Effector memory CD8-positive, alpha-beta T cell (primary cell): ENCODE measurements at regions not wholly inside any gene's neighbourhood (a gene's known extent, or its start where the extent isn't known, plus 50 kb on each side); places are given as distances from the start of the nearest gene placed in this dataset.

ENCODE experiments used
- ATAC-seq: fragments of 150-1000 bp; cut with Tn5 transposase; replicated peaks from 2 replicates; pipeline ENCODE4 v1.10.0; 2021; ENCODE audit warnings: mild to moderate bottlenecking, moderate library complexity
- DNase-seq, 3 experiments: peaks; one replicate each; pipeline ENCODE4 v3.0.0; 2021
- H3K27ac Mint-ChIP-seq, 2 donors: one replicate each; pipeline ENCODE4 v1.8.0; 2022; ENCODE audit warnings: mild to moderate bottlenecking in 2 of 2, mixed read lengths in 2 of 2, moderate library complexity in 2 of 2
- H3K27me3 Mint-ChIP-seq, 2 donors: one replicate each; pipeline ENCODE4 v1.8.0; 2022; ENCODE audit warnings: mixed read lengths in 2 of 2
- H3K36me3 Mint-ChIP-seq: one replicate; pipeline ENCODE4 v1.8.0; 2022; ENCODE audit warnings: mild to moderate bottlenecking, moderate library complexity, mixed read lengths; ENCODE audit not compliant: insufficient read depth
- H3K4me1 Mint-ChIP-seq, 2 donors: one replicate each; pipeline ENCODE4 v1.8.0; 2022; ENCODE audit warnings: low read depth in 2 of 2, mixed read lengths in 2 of 2
- H3K4me3 Mint-ChIP-seq, 2 donors: one replicate each; pipeline ENCODE4 v1.8.0; 2022; ENCODE audit warnings: mild to moderate bottlenecking in 2 of 2, mixed read lengths in 2 of 2, moderate library complexity in 2 of 2
- H3K9me3 Mint-ChIP-seq, 2 donors: one replicate each; pipeline ENCODE4 v1.8.0; 2022; ENCODE audit warnings: mixed read lengths in 2 of 2

DNA sequence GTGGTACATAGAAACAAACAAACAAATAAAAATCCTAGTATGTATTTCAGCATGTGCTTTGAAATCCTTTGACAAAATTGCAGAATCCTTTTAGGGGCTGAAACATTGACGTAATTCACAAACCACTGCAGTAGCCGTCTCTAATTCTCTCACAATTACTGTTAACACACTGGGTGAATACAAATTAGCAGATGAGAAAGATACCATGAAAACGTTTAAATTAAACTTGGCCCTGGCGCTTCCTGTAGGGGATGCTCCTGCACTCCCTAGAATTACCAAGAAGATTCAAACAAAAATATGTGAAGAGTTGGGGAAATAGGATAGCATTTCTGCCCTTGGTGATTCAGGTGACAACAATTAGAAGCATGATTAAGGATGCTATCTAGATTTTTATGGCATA, 772.5 kb upstream of the PRKX start:
- Mint-ChIP-seq H3K9me3 (peaks cover 2 to 5% of the 10 kb centered on the region in 2 donors), H3K27ac (no peak overlapping the region), H3K4me1 (no peaks in the 10 kb centered on the region), H3K36me3 (no peaks in the 10 kb centered on the region), H3K27me3 (no peaks in the 10 kb centered on the region), H3K4me3 (no peak overlapping the region)
- DNase-seq = no peak
- no peak for ATAC-seq

DNA sequence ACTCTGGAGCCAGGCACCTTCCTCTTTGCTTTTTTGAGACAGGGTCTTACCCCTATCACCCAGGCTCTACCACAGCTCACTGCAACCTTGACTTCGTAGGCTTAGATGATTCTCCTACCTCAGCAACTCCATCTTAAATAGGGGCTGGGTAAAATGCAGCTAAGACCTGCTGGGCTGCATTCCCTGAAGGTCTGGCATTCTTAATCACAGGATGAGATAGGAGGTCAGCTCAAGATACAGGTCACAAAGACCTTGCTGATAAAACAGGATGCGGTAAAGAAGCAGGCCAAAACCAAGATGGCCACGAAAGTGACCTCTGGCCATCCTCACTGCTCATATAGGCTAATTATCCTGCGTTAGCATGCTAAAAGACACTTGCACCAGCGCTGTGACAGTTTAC, 770.8 kb upstream of the PRKX start:
- Mint-ChIP-seq H3K9me3 (peaks cover 2 to 5% of the 10 kb centered on the region in 2 donors), H3K36me3 (no peaks in the 10 kb centered on the region)
- ATAC-seq = no peak

GRCh38 chrX:4451591-4451990, 738.1 kb upstream of the PRKX start:
- H3K27me3 Mint-ChIP-seq = no peaks in the 10 kb centered on the region
- H3K36me3 Mint-ChIP-seq = no peaks in the 10 kb centered on the region
- H3K9me3 Mint-ChIP-seq = peaks cover 0 to 3% of the 10 kb centered on the region in 2 donors
- H3K27ac Mint-ChIP-seq = no peak overlapping the region
- ATAC-seq = no peak
- no peak for DNase-seq
- H3K4me3 Mint-ChIP-seq = no peak overlapping the region
- no peaks in the 10 kb centered on the region for H3K4me1 Mint-ChIP-seq

More for the DNA sequence above, 770.8 kb upstream of the PRKX start:
- H3K4me3 Mint-ChIP-seq = no peak overlapping the region
- DNase-seq = no peak
- H3K27me3 Mint-ChIP-seq = no peaks in the 10 kb centered on the region
- H3K4me1 Mint-ChIP-seq = no peaks in the 10 kb centered on the region
- H3K27ac Mint-ChIP-seq = no peak overlapping the region

DNA sequence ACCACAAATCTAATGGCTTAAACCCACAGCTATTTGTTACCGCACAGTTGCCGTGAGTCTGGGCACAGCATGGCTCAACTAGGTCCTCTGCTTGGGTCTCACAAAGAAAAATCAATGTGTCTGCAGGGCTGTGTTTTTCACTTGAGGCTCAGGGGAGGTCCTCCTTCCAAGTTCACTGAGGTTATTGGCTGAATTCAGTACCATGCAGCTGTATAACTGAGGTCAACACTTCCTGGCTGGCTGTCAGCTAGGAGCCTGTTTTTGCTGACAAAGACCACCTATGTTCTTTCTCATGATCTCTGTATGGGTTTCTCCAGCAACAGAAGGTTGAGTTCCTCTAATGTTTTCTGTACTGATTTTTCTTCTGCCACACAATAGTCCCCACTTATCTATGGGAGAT, 736.7 kb upstream of the PRKX start:
- Mint-ChIP-seq H3K9me3 (peaks cover 0 to 3% of the 10 kb centered on the region in 2 donors), H3K4me1 (no peaks in the 10 kb centered on the region), H3K27me3 (no peaks in the 10 kb centered on the region), H3K36me3 (no peaks in the 10 kb centered on the region), H3K27ac (no peak overlapping the region), H3K4me3 (no peak overlapping the region)
- ATAC-seq (no peak), DNase-seq (no peak)

DNA sequence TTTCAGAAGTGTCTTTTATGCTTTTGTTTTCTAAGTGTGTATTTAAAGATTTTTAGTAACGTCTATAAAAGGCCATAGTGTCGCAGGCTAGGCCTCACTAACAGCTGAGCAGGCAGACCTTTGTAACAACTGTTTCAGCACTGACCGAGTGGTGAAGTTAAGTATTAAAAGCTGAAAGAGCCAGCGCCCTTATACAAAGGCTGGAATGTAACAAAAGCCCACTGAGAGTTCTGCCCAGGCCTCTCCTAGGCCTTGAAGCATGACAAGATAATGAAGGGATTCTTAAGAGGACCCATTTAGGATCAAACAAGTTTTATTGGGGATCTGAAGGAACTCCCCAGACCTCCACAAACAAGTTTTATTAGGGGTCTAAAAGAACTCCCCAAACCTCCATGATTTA, 722.5 kb upstream of the PRKX start:
- Mint-ChIP-seq H3K4me1 (no peaks in the 10 kb centered on the region), H3K27ac (no peak overlapping the region), H3K36me3 (no peaks in the 10 kb centered on the region), H3K4me3 (no peak overlapping the region), H3K27me3 (no peaks in the 10 kb centered on the region), H3K9me3 (no peaks in the 10 kb centered on the region)
- DNase-seq = no peak
- no peak for ATAC-seq

DNA sequence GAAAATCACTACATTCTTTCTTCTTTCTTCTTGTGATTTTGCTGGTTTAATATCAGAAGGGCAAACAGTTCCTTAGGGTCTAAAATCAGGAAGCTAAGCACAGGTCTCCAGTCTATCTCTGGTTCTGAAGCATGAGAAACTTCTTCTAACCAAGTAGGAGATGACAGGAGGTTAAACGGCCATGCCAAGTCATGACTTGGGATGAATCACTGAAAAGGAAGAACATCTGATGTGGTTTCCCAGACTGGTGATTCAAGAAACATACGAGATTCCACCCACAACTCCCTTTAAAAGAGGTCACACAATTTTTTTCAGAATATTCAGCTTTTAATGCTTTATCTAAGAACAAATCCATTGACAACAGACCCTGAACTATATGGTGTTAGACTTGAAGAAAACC, 684.0 kb upstream of the PRKX start:
- no peaks in the 10 kb centered on the region for H3K4me1 Mint-ChIP-seq
- ATAC-seq (no peak), DNase-seq (no peak)
- H3K36me3 Mint-ChIP-seq = no peaks in the 10 kb centered on the region
- no peaks in the 10 kb centered on the region for H3K27me3 Mint-ChIP-seq
- H3K27ac Mint-ChIP-seq = no peak overlapping the region
- no peak overlapping the region for H3K4me3 Mint-ChIP-seq
- H3K9me3 Mint-ChIP-seq = peaks cover 0 to 7% of the 10 kb centered on the region in 2 donors

DNA sequence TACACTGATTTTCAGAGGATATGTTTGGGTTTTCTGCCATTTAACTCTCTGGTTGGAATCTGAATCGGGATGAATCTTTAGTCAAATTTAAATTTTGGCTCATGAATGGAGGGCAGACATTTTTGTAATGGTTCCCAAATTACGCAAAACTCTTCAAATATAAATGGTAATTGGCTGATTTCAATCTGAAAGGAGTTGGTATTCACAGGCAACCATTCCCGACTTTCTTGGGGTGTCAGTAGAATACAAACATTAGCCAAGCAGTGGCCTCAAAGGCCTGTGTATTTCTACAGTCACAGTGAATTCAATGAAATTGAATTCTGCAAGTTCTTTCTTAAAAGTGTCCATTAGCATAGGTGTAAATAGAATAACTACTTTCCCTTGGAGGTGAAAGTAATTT, 668.8 kb upstream of the PRKX start:
- H3K9me3 Mint-ChIP-seq = peaks cover 0 to 3% of the 10 kb centered on the region in 2 donors
- no peak overlapping the region for H3K4me3 Mint-ChIP-seq
- H3K4me1 Mint-ChIP-seq = no peaks in the 10 kb centered on the region
- H3K27ac Mint-ChIP-seq = no peak overlapping the region
- ATAC-seq (no peak), DNase-seq (no peak)
- no peaks in the 10 kb centered on the region for H3K36me3 Mint-ChIP-seq
- H3K27me3 Mint-ChIP-seq = no peaks in the 10 kb centered on the region

DNA sequence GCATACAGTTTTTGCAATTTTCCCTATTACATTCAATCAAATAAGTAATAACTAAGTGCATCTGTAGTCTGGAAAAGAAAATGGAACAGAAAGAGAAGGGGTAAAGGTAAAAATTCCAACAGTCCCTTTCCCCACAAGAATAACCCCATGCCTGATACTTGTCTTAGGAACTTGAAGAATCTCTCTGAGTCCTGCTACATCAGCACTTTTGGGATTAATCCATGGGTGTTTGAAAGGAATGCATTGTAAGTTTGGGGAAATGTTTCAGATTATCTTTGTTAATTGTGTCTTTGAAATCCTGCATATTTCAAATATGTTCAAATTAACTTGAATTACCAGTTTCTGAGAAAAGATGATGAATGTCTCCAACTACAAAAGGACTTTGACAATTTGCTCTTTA, 667.3 kb upstream of the PRKX start:
- Mint-ChIP-seq H3K4me1 (no peaks in the 10 kb centered on the region), H3K27ac (no peak overlapping the region), H3K4me3 (no peak overlapping the region), H3K27me3 (no peaks in the 10 kb centered on the region), H3K9me3 (peaks cover 0 to 4% of the 10 kb centered on the region in 2 donors), H3K36me3 (no peaks in the 10 kb centered on the region)
- no peak for DNase-seq
- ATAC-seq = no peak

- ATAC-seq = no peak
- Mint-ChIP-seq H3K27me3 (no peaks in the 10 kb centered on the region), H3K4me1 (no peaks in the 10 kb centered on the region), H3K4me3 (no peak overlapping the region), H3K36me3 (no peaks in the 10 kb centered on the region), H3K27ac (no peak overlapping the region), H3K9me3 (peaks cover 0 to 2% of the 10 kb centered on the region in 2 donors)
- no peak for DNase-seq
Measured at GRCh38 chrX:4379071-4379470, 665.6 kb upstream of the PRKX start.

GRCh38 chrX:4373791-4374190, 660.3 kb upstream of the PRKX start:
- H3K4me3 Mint-ChIP-seq = no peak overlapping the region
- no peaks in the 10 kb centered on the region for H3K4me1 Mint-ChIP-seq
- H3K27me3 Mint-ChIP-seq = no peaks in the 10 kb centered on the region
- ATAC-seq (no peak), DNase-seq (no peak)
- H3K27ac Mint-ChIP-seq = no peak overlapping the region
- H3K36me3 Mint-ChIP-seq = no peaks in the 10 kb centered on the region
- peaks cover 0 to 2% of the 10 kb centered on the region in 2 donors for H3K9me3 Mint-ChIP-seq

- DNase-seq (no peak), ATAC-seq (no peak)
- Mint-ChIP-seq H3K4me1 (no peaks in the 10 kb centered on the region), H3K27me3 (no peaks in the 10 kb centered on the region), H3K9me3 (no peaks in the 10 kb centered on the region), H3K36me3 (no peaks in the 10 kb centered on the region), H3K4me3 (no peak overlapping the region), H3K27ac (no peak overlapping the region)
Measured at GRCh38 chrX:4358577-4358976, 645.1 kb upstream of the PRKX start.

GRCh38 chrX:4322916-4323315, 609.5 kb upstream of the PRKX start:
- Mint-ChIP-seq H3K36me3 (no peaks in the 10 kb centered on the region), H3K4me3 (no peak overlapping the region), H3K27ac (no peak overlapping the region), H3K4me1 (no peaks in the 10 kb centered on the region), H3K9me3 (peaks cover 0 to 3% of the 10 kb centered on the region in 2 donors), H3K27me3 (no peaks in the 10 kb centered on the region)
- DNase-seq = no peak
- no peak for ATAC-seq

DNA sequence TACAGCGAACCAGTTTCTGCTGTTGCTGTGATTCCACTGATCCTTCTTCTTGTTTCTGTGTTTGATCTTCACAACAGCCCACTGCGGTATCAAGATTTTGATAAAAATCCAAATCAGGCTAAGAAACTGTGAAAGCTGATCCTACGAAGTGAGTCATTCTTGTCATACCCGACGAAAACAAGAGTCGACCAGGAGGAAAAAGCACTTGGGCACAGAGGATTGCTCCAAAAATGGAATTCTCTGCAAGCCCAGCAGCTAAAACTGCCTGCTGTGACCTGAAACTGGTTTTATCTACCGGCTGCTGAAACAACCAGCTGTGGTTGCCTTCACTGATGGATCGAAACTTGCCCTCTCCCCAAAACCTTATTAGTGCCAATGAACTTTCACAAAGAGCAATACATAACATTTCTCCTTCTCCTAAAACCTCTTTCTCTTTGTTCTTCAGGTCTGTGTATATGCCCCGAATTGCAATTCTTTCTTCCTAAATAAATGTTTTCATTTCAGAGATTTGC, 607.0 kb upstream of the PRKX start:
- no peaks in the 10 kb centered on the region for H3K4me1 Mint-ChIP-seq
- H3K36me3 Mint-ChIP-seq = no peaks in the 10 kb centered on the region
- H3K27me3 Mint-ChIP-seq = no peaks in the 10 kb centered on the region
- H3K9me3 Mint-ChIP-seq = peaks cover 0 to 6% of the 10 kb centered on the region in 2 donors
- ATAC-seq (no peak), DNase-seq (no peak)
- no peak overlapping the region for H3K4me3 Mint-ChIP-seq
- H3K27ac Mint-ChIP-seq = no peak overlapping the region

DNA sequence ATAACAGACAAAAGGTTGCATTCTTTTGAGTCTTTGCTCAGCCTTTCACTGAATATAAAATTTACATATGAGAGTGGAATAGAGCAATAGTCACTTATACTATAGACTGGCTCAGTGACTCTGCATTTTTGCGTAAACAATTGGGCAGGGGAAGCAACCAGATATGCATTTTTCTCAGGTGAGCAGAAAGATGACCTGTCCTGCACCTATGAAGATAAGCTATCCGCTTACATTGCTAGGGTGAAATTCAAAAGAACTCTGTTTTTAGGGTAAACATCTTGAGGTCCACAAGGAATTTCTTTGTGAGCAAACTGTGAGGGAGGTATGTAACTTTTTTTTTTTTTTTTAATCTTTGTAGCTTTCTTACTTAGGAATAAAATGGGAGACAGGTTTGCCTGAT, 602.4 kb upstream of the PRKX start:
- no peak for ATAC-seq
- H3K27ac Mint-ChIP-seq = no peak overlapping the region
- DNase-seq = no peak
- H3K4me3 Mint-ChIP-seq = no peak overlapping the region
- H3K27me3 Mint-ChIP-seq = no peaks in the 10 kb centered on the region
- H3K36me3 Mint-ChIP-seq = no peaks in the 10 kb centered on the region
- no peaks in the 10 kb centered on the region for H3K4me1 Mint-ChIP-seq
- peaks cover 9 to 13% of the 10 kb centered on the region in 2 donors for H3K9me3 Mint-ChIP-seq

- ATAC-seq = no peak
- no peak for DNase-seq
- Mint-ChIP-seq H3K36me3 (no peaks in the 10 kb centered on the region), H3K9me3 (peaks cover 9 to 13% of the 10 kb centered on the region in 2 donors), H3K4me3 (no peak overlapping the region), H3K27me3 (no peaks in the 10 kb centered on the region), H3K4me1 (no peaks in the 10 kb centered on the region), H3K27ac (no peak overlapping the region)
Measured at GRCh38 chrX:4314586-4314985, 601.1 kb upstream of the PRKX start.
